ENCODE measurements at regions not wholly inside any gene's neighbourhood (a gene's known extent, or its start where the extent isn't known, plus 50 kb on each side); places are given as distances from the start of the nearest gene placed in this dataset.

DNA sequence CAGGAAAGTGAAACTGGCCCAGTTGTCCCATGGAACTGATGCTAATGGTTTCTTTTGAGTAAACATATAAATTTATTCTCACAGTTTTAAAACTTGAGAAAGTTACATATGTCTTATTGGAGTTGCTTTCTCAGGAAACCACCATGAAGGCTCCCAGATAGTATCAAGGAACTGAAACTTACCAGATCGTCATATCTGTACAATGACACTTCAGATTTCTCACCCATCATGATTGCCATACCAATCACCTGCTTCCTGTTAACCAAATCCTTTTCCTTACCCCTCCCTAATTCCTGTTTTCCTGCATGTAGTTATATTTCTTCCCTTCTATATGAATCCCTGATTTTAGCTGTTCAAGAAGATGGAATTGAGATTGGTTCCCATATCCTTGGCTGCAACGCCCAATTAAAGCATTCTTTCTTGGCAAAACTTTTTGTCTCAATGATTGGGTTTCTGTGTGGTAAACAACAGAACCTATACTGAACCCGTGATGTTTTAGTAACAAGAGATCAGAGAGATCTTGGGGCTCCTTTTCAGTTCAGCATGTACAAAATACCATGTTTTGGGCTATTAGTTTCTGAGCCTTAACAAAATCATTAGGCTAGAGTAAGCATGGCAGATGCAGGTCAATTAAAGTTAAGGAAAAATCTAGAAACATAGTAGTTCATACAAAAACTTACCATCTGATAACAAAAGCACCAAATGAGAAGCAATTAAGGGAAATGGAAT lies 781.3 kb upstream of the MIR17HG start:
- TF ChIP-seq POLR2A (IDR thresholded peaks at IDR 0.05) (no peak), POLR2AphosphoS5 (IDR thresholded peaks at IDR 0.05; ENCODE audit: insufficient read depth in 1 of 2, low read depth in 1 of 2) (no peak), CTCF (IDR thresholded peaks at IDR 0.05) (no peak)
- DNase-seq (ENCODE audit: extremely low spot score in 2 of 2) = no peak
- H3K27ac ChIP-seq = no peak overlapping the region
- no peak overlapping the region for H3K4me3 ChIP-seq
- intact Hi-C loops (cut with DNase I) = no loop called here
- H3K9me3 ChIP-seq = no peaks in the 10 kb centered on the region
- no peaks in the 10 kb centered on the region for H3K27me3 ChIP-seq
- H3K36me3 ChIP-seq = no peaks in the 10 kb centered on the region
- no peaks in the 10 kb centered on the region for H3K4me1 ChIP-seq

DNA sequence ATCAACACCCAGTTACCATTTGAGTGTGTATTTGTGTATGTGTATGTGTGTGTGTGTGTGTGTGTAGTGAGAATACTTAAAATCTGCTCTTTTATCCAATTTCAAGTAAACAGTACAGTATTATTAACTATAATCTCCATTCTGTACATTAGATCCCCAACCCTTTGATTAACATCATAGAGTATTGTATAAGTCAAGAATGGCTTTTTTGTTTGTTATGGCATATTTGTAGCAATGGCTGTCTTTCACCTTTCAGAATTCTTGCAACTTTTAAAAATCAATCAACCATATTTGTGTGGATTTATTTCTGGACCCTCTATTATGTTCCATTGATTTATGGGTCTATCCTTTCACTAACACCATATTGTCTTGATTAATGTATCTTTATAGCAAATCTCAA lies 779.3 kb upstream of the MIR17HG start:
- Histone ChIP-seq H3K27me3 (no peaks in the 10 kb centered on the region), H3K36me3 (no peaks in the 10 kb centered on the region), H3K27ac (no peak overlapping the region), H3K4me1 (no peaks in the 10 kb centered on the region), H3K9me3 (no peaks in the 10 kb centered on the region), H3K4me3 (no peak overlapping the region)
- intact Hi-C loops (cut with DNase I) = no loop called here
- no peak for TF ChIP-seq POLR2AphosphoS5 (IDR thresholded peaks at IDR 0.05; ENCODE audit: insufficient read depth in 1 of 2, low read depth in 1 of 2)
- TF ChIP-seq CTCF (IDR thresholded peaks at IDR 0.05) = no peak
- no peak for TF ChIP-seq POLR2A (IDR thresholded peaks at IDR 0.05)
- no peak for DNase-seq (ENCODE audit: extremely low spot score in 2 of 2)

DNA sequence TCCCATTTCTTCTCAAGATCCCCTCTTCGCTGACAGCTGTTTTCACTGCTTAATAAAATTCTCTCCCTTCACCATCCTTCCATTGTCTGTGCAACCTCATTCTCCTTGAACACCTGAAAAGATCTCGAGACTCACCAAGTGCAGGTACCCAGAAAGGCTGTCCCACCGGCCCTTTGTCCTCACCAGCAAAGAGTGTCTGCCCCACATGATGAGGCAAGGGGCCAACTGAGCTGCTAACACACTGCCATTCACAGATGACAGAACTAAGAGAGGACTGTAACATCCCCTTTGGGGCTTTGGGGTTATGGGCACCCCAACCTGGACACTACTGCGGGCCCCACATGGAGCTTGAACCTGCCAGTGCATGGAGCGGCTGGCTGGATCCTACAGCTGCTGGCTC lies 771.4 kb upstream of the MIR17HG start:
- H3K27ac ChIP-seq = no peak overlapping the region
- no peaks in the 10 kb centered on the region for H3K9me3 ChIP-seq
- no peaks in the 10 kb centered on the region for H3K27me3 ChIP-seq
- no peaks in the 10 kb centered on the region for H3K4me1 ChIP-seq
- intact Hi-C loops (cut with DNase I) = no loop called here
- DNase-seq (ENCODE audit: extremely low spot score in 2 of 2) = no peak
- no peak for TF ChIP-seq CTCF (IDR thresholded peaks at IDR 0.05)
- TF ChIP-seq POLR2AphosphoS5 (IDR thresholded peaks at IDR 0.05; ENCODE audit: insufficient read depth in 1 of 2, low read depth in 1 of 2) = no peak
- no peak for TF ChIP-seq POLR2A (IDR thresholded peaks at IDR 0.05)
- no peak overlapping the region for H3K4me3 ChIP-seq
- no peaks in the 10 kb centered on the region for H3K36me3 ChIP-seq

GRCh38 chr13:90577726-90578125 lies 769.8 kb upstream of the MIR17HG start:
- Histone ChIP-seq H3K4me1 (no peaks in the 10 kb centered on the region), H3K27me3 (no peaks in the 10 kb centered on the region), H3K36me3 (no peaks in the 10 kb centered on the region), H3K27ac (no peak overlapping the region), H3K4me3 (no peak overlapping the region), H3K9me3 (no peaks in the 10 kb centered on the region)
- no peak for TF ChIP-seq CTCF (IDR thresholded peaks at IDR 0.05)
- TF ChIP-seq POLR2A (IDR thresholded peaks at IDR 0.05) = no peak
- no peak for TF ChIP-seq POLR2AphosphoS5 (IDR thresholded peaks at IDR 0.05; ENCODE audit: insufficient read depth in 1 of 2, low read depth in 1 of 2)
- intact Hi-C loops (cut with DNase I) = no loop called here
- no peak for DNase-seq (ENCODE audit: extremely low spot score in 2 of 2)

GRCh38 chr13:90585392-90585791 lies 762.1 kb upstream of the MIR17HG start:
- no peaks in the 10 kb centered on the region for H3K27me3 ChIP-seq
- no peak overlapping the region for H3K27ac ChIP-seq
- H3K9me3 ChIP-seq = no peaks in the 10 kb centered on the region
- TF ChIP-seq POLR2AphosphoS5 (IDR thresholded peaks at IDR 0.05; ENCODE audit: insufficient read depth in 1 of 2, low read depth in 1 of 2) (no peak), POLR2A (IDR thresholded peaks at IDR 0.05) (no peak), CTCF (IDR thresholded peaks at IDR 0.05) (no peak)
- H3K4me3 ChIP-seq = no peak overlapping the region
- DNase-seq (ENCODE audit: extremely low spot score in 2 of 2) = no peak
- no peaks in the 10 kb centered on the region for H3K4me1 ChIP-seq
- no peaks in the 10 kb centered on the region for H3K36me3 ChIP-seq
- intact Hi-C loops (cut with DNase I) = no loop called here

Data from vagina (tissue), 2 donors.